ENCODE measurements at regions not wholly inside any gene's neighbourhood (a gene's known extent, or its start where the extent isn't known, plus 50 kb on each side); places are given as distances from the start of the nearest gene placed in this dataset.

GRCh38 chr13:91142572-91142971, 204.9 kb upstream of the MIR17HG start:
- TF ChIP-seq CTCF (IDR thresholded peaks at IDR 0.05) (no peak), POLR2A (IDR thresholded peaks at IDR 0.05) (no peak)

Measured in sigmoid colon (tissue), 3 donors.